ENCODE measurements at regions not wholly inside any gene's neighbourhood (a gene's known extent, or its start where the extent isn't known, plus 50 kb on each side); places are given as distances from the start of the nearest gene placed in this dataset.

- no peak for DNase-seq
Measured at GRCh38 chr12:130074661-130075406, 87.4 kb upstream of the FZD10 start.

GRCh38 chr12:130075497-130076076 lies 86.7 kb upstream of the FZD10 start:
- no peak for DNase-seq

- no peak for DNase-seq
Measured at GRCh38 chr12:130076126-130076525, 86.1 kb upstream of the FZD10 start.

- DNase-seq, result no peak
Measured at GRCh38 chr12:130076752-130077151, 85.5 kb upstream of the FZD10 start.

- DNase-seq, result no peak
Measured at GRCh38 chr12:130078852-130079251, 83.4 kb upstream of the FZD10 start.

GRCh38 chr12:130079279-130079678 lies 83.0 kb upstream of the FZD10 start:
- DNase-seq, result no peak

- no peak for DNase-seq
Measured at GRCh38 chr12:130080205-130080604, 82.1 kb upstream of the FZD10 start.

GRCh38 chr12:130081117-130081805 lies 81.0 kb upstream of the FZD10 start:
- no peak for DNase-seq

- DNase-seq, result no peak
Measured at GRCh38 chr12:130083002-130083401, 79.3 kb upstream of the FZD10 start.

- DNase-seq, result no peak
Measured at GRCh38 chr12:130083734-130084133, 78.5 kb upstream of the FZD10 start.

- DNase-seq, result no peak
Measured at GRCh38 chr12:130084359-130084758, 77.9 kb upstream of the FZD10 start.

GRCh38 chr12:130086248-130086647 lies 76.0 kb upstream of the FZD10 start:
- peak; percentile 46 for DNase-seq

GRCh38 chr12:130086797-130087196 lies 75.5 kb upstream of the FZD10 start:
- DNase-seq, result peak; percentile 42

GRCh38 chr12:130087222-130087621 lies 75.0 kb upstream of the FZD10 start:
- DNase-seq, result no peak

GRCh38 chr12:130088504-130088903 lies 73.8 kb upstream of the FZD10 start:
- DNase-seq, result no peak

GRCh38 chr12:130090542-130090941 lies 71.7 kb upstream of the FZD10 start:
- DNase-seq, result no peak

- DNase-seq, result no peak
Measured at GRCh38 chr12:130093380-130093779, 68.9 kb upstream of the FZD10 start.

GRCh38 chr12:130097342-130097741 lies 64.9 kb upstream of the FZD10 start:
- no peak for DNase-seq

GRCh38 chr12:130097798-130098255 lies 64.4 kb upstream of the FZD10 start:
- DNase-seq, result no peak

GRCh38 chr12:130098301-130099005 lies 63.8 kb upstream of the FZD10 start:
- no peak for DNase-seq

- no peak for DNase-seq
Measured at GRCh38 chr12:130100634-130101362, 61.5 kb upstream of the FZD10 start.

GRCh38 chr12:130101370-130101769 lies 60.9 kb upstream of the FZD10 start:
- no peak for DNase-seq

All from right kidney (tissue), 1 donor.